Muscle of arm (tissue), 1 donor: ENCODE measurements at regions not wholly inside any gene's neighbourhood (a gene's known extent, or its start where the extent isn't known, plus 50 kb on each side); places are given as distances from the start of the nearest gene placed in this dataset.

Experiments used
- DNase-seq: peaks from one replicate; pipeline ENCODE4 v3.0.0-alpha.2; 2013

DNA sequence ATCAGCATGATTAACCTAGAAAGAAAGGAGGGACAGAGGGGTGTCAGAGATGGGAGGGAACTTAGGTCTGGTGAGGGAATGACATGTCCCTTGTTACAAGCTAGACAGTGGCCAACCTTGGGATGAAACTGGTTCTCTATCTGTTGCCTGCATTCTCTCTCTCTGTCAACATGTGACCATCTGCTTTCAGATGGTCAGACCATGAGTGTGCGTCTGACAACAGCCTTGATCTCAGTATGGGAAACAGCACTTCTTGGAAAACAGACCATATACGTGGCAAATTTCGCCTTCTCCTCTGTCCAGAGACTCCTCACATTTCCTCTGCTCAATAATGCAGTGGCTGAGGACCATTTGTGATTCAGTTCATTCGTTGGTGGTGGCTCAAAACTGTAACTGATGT is 845.9 kb downstream of the TYW1 start:
- no peak for DNase-seq

DNA sequence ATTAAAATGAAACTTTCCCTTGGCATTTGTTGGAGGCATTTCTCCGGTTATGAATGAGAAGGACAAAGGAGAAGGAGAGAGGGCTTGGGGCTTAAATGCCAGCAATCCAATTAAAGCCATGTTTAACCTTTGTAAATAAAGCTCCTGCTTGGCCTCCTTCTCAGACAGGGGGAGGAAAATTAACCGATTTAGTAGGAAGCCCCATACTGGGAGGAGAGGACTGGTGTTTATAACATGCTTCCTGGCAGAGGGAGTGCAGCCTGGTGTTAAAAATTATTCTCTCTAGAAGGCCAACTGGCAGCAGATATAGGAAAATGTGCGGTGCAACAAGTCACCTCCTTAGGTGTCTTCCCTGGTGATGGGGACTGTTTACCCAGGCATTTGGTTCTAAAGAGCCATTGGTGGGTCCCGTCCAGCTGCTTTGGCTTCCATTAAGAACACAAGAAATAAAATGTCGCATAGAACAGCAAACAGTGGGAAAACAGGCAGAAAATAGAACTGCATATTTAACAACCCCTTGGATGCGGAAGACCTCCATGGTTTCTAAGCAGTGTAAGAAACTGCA is 846.5 kb downstream of the TYW1 start:
- no peak for DNase-seq

DNA sequence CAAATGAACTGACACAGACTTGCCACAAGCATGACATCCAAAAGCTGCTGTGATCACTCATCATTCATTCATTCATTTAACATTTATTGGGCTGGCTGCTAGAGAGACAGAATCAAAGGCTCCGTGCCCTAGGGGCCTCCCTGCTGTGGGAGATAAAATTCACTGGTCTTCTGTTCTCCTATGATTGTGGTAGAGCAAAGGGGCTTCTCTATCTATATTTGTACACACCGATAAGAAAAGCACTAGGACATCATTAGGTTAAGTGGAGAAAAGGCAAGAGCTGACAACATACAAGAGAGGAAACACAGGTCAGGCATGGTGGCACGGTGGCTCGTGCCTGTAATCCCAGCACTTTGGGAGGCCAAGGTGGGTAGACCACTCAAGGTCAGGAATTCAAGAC is 847.0 kb downstream of the TYW1 start:
- no peak for DNase-seq

DNA sequence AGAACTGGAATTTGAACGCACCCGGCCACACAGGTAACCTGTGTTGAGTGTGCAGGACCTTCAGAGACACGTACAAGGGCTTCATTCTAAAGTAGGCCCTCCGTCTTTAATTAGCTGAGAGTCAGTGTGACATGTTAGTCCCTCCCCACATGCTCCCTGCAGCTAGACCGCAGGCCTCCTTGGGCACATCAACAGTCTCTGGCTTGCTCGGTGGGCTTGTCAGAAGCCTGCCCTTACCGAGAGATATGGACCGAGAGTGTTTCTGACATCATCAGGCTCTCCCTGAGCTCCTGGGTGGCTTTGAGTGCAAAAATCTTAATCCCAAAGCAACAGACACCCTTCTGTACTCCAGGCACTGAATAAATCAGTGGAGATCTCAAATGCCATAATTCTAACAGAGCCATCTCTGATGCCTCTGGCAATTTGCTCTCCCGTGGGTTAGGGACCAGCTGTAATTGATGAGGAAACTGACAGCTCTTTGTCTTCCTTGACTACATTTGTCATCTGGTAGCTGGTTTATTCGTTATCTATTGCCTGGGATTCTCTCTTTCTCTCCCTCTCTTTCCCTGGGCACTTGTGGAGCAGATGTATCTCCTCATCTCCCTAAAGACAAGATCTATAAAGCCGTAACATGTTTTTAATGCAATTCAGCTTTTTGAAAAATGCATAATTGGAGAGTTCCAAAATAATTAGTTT is 850.6 kb downstream of the TYW1 start:
- no peak for DNase-seq

DNA sequence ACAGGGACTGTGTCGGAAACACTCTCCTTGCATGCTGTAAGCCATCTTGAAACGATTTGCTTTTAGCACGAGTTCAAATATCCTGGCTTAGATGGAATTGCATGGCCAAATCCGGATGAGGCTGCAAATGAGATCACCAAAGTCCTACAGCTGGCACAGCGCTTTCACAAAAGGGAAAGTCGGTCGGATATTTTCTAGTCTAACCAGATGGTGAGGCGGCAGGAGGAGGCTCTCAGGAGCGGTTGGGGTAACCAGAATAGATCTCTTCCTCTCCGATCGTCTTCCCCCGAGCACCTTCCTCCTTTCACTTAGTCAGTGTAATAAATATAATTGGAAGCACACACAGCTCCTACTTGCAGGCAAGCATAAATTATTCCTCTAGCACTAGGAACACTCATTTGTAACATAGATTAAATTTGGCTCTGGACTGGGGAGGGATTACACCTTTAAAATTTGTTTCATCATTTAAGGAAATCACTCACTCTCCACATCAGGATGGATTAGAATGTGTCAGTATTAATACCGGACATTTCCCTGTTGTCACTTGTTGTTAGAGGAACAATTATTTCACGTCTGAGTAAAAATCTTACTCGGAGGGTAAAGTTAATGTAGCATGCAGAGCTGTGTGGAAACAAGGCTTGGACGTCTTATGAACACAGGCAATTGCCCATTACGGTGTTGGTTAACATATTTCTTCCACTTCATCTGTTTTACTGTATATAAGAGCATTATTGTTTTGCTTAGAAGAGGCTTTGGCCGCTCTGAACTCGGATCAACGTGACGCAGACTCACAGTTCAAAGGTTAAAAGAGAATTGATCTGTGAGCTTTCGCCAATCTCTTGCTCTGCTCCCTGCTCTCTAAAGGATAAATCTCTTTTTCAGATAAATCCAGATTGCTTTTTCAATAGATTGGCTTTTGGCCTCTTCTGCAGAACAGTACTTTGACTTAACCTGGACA is 857.9 kb downstream of the TYW1 start:
- DNase-seq, result peak; percentile 45

DNA sequence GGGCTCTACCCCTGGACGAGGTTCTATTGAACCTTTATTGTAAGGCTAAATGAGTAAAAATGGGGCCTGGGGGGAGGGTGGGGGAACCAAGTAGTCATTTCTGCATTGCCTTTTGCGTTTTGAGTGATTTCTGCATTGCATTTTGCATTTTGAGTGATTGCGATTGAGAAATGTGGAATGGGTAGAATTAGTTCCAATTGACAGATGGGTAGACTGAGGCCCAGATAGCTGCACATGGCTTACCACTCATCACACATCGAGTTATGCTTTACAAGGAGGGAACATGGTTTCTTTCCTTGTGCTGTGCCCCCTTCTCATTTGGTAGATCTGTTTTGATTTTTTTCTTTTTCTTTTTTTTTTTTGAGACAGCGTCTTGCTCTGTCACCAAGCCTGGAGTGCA is 858.7 kb downstream of the TYW1 start:
- no peak for DNase-seq

DNA sequence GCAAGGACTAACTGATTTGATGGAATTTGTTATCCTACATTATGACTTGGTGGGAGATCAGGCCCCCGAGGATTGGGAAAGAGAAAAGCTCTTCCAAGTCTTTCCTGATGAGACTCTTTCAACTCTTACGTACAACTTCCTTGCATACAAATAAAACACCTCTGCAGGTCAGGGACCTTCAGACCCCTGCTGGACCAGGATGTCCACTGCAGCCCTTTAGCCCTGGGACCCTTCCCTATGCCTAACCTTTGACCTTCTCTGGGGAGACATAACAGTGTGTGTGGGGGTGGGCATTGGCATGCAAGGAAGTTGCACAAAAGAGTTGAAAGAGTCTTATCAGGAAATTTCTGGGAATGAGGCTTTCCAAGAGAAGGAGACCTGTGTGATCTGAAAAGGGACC is 859.4 kb downstream of the TYW1 start:
- no peak for DNase-seq

DNA sequence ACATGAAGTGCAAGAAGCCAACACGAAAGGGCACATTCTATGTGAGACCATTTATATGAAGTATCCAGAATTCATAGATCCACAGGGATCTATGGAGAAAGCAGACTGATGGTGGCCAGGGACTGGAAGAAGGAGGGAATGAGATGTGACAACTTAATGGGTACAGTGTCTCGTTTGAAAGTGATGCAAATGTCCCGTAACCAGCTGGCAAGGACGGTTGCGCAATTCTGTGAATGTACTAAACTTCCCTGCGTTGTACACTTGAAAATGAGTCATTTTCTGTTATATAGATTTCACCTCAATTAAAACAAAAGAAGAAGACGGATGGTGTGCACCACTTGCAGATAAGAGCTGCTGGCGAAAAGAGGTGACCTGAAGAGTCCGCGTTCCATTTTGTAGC is 861.1 kb downstream of the TYW1 start:
- no peak for DNase-seq

DNA sequence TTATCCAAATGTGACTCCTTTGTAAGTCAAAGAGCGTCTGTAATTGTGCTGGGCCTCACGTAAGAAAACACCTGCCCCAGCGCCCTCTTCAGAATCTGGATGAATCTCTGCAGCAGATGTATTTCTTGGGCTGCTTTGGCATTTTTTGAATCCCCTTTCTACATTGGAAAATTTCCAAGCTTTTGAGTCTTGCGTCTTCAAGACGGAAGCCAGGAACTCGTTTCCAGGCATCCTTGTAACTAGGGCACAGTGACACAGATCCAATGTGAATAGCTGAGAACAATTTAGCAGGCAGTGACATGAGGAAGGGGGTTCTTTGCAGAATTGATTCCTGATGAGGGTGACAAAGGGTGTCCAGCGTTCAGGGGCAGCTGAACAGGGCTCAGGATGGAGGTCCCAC is 862.3 kb downstream of the TYW1 start:
- DNase-seq, result no peak

DNA sequence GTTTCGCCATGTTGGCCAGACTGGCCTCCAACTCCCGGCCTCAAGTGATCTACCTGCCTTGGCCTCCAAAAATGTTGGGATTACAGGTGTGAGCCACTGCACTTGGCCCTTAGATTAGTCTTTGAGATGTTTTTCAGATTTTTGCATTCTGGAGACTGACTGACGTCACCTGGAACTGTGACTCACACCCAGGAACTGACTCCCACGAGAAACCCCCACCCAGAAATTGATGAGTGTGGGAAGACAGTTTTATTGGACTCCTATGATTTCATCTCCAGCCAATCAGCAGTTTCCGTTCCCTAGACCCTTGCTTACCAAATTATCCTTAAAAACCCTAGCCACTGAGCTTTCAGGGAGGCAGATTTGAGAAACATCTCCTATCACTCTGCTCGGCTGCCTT is 867.3 kb downstream of the TYW1 start:
- DNase-seq, result no peak

DNA sequence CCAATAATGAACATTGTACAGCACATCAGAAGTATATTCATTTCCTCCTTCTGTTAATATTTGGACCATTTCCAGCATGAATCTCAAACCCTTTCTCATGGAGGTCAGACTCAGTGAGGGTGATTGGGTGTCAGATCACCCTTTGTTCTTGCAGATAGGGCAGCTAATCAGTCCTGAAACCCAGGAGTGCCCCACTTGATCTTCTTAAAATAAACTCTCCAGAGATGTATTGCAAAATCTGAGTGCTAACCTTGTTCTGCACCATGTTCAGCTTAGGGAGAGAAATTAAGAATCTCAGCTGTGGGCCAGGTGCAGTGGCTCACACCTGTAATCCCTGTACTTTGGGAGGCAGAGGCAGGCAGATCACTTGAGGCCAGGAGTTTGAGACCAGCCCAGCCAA is 869.4 kb downstream of the TYW1 start:
- no peak for DNase-seq

DNA sequence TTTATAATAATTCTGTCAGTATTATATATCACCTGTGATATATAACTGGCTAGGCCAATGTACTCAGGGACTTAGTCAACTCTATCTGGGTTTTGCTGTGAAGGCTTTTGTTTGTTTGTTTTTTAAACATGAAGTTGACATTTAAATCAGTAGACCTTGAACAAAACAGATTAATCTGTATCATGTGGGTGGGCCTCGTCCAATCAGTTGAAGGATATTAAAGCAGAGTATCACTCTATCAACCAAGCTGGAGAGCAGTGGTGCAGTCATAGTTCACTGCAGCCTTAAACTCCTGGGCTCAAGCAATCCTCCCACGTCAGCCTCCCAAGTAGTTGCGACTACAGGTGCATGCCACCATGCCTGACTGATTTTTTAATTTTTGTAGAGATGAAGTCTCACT is 870.2 kb downstream of the TYW1 start:
- DNase-seq, result no peak

DNA sequence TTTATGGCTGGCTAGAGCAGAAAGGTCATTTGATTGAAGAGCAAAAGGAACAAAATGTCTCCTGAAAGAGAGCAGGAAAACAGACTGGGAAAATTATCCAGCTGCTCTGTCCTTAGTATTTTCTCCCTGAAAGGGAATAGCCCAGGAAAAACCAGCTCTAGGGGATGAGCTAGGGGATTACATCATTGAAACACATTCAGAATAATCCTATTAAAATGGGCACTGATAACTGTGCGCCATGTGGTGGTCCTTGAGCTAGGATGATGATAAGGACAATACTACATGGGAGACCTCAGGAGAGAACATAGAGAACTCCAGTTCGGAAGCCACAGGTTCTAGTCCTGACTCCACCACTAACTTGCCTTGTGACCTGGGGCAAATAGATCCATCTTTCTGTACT is 873.8 kb downstream of the TYW1 start:
- no peak for DNase-seq

DNA sequence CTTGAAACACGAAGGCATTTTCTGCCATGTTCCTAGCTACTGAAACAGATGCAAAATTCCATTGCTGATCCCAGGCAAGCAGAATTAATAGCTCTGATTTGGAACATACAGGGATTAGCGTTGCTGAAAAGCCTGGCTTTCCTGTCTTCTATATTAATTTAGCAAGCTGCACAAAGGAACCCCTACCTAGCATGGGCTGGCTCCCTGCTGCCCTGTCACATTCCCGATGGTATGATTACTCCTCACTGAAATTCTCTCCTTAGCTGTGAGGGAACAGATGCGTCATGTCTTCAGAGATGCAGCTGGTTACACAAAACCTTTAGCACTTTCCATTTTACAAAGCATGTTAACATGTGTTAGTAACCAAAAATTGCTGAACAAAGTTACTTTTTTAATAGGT is 878.9 kb downstream of the TYW1 start:
- no peak for DNase-seq

DNA sequence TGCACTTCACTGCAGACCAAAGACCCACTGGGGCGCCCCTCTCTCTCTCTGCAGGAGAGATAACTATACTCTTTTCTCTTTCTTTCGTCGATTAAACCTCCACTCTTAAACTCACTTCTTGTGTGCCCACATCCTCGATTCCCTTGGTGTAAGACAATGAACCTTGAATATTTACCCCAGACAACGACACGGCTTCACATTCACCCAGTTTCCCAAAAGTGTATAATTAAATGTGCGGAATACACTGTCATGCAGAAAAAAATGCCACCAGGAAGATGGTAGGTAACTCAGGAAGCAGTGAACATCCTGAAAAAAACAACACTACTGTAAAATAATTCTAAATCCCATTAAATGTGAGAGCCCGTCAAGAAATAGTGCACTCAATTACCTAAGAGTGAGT is 882.2 kb downstream of the TYW1 start:
- no peak for DNase-seq

DNA sequence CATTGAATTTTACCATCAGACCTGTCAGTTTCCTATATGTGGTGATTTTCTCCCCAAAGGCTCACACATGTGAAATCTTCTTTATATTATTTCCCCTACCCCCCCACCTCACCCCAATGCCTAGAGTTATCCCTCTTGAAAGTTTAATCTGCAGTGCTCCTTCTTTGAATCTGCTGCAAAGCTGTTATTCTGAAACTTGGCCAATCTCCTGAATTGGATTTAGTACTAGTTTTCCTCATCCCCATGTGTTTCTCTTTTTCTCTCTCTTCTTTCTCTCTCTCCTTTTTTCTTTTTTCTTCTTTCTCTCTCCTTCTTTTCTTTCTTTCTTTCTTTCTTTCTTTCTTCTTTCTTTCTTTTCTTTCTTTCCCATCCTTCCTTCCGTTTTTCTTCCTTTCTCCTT is 886.2 kb downstream of the TYW1 start:
- DNase-seq, result no peak

DNA sequence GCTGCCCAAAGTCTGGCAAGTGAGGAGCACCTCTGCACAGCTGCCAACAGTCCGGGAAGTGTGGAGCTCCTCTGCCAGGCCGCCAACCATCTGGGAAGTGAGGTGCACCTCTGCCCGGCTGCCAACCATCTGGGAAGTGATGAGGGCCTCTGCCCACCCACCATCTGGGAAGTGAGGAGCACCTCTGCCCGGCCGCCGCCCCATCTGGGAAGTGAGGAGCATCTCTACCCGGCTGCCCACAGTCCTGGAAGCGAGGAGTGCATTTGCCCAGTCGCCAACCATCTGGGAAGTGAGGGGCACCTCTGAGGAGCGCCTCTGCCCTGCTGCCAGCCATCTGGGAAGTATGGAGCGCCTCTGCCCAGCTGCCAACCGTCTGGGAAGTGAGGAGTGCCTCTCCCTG is 893.7 kb downstream of the TYW1 start:
- DNase-seq, result no peak

DNA sequence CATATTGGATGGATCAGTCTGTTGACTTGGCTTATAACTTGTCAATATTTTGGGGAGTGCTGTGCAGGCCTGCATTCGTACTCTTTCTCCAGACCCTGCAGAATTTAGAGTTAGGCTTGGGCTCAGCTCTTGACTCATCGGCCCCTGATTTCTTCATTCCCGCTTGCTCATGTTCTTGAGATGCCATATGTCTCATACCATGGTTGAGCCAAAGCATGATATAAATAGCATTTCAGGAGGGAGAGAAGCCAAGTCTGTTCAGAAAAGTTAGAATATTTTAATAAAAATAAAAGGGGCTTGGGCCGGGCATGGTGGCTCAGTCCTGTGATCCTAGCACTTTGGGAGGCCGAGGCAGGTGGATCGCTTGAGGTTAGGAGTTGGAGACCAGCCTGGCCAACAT is 898.1 kb downstream of the TYW1 start:
- no peak for DNase-seq

DNA sequence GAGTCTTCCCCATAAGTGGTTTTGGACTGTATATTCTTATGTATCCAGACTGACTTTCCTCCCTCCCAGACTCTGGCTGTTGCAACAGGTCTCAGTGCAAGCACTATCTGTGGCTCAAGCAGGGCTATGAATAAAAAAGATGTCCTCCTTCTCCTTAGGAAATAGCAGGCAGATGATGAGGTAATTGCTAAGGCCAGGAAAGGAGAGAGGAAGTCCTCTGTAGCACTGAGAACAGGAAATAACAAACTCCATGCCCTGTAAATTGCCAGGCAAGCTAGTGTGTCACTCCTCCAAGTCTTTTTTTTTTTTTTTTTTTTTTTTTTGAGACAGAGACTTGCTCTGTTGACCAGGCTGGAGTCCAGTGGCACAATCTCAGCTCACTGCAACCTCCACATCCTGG is 900.1 kb downstream of the TYW1 start:
- DNase-seq, result no peak

DNA sequence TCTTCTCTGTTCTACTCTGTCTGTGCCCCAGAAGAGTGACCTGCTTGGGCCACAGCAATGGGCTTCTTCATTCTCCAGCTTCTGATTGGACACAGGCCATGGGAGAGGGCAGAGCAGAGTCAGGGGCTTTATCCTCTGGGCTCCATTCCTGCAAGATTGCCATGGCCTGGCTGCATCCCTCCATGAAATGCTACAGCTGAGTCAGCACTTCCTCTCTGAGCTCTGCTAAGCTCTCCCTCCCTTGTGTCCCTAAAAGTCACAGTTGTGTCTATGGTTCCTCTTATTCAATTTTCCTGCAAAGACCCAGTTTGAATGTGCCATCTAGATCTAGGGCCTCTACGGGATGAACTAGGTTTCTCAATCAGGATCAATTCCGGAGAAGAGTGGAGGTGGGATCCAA is 903.8 kb downstream of the TYW1 start:
- DNase-seq, result no peak

DNA sequence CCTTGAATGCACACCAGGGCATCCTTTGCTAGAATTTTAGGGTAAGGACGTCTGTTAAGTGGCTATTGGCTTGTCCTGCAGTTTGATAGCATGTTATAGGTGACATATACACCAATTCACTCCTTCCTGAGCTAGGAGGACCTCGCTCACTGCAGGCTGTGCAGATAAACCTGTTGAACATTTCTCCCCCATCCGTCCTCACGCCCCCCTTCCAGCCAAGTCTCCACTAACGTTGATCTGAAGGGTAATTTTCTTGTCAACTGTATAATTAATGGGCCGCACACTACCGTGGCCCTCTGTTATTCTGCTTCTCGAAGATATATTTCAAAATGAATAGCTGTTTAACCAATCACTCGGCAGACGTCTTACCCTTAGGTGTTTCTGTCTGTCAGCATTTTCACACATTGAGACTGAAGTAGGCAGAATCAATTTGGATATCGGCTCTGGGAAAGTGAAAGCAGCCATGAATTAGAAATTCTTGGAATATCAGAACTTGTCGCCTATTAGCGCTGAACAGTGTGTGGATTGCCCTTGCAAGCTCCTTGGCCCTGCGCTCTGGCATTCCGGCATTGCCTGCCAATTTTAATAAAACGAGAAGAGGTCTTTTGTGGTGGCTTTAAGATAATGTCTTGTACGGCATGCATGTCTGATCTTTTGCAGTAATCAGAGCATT is 905.3 kb downstream of the TYW1 start:
- no peak for DNase-seq

DNA sequence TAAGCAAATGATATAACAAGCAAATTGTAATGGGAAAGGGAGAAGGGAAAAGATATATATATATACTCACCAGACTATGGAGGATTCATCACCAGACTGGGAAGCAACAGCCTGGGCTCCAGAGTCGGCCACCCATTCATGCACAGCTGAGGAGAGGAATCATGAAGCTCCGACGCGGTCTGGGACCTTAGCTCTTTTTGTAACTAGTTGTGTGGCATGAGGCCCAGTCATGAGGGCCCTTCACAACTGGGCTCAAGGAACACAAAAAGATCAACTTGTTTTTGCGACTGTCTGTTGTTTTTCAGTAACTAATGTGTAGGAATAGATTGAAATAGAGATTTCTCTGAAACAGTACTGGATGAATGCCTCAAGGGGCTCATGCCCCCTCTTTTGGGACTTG is 911.2 kb downstream of the TYW1 start:
- no peak for DNase-seq

DNA sequence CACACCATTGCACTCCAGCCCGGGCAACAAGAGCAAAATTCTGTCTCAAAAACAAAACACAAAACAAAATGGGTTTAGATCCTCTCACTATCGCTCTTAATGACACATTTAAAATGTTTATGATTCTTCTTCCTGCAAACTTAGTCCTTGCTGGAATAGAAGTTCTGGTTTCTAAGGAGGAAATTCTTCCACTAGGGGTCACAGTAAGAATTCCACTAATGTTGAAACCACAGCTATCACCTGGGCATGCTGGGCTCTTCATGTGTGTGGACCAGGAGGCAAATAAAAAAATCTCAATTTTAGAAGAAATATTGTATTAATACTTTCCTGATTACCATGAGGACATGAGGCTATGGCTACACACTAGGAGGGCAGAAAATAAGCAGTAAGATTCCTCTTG is 915.8 kb downstream of the TYW1 start:
- no peak for DNase-seq
